NCI-H446 treated with DMSO at 0.1 percent for 48 hours (cell line): ENCODE measurements at regions not wholly inside any gene's neighbourhood (a gene's known extent, or its start where the extent isn't known, plus 50 kb on each side); places are given as distances from the start of the nearest gene placed in this dataset.
"Not testable (repeated sequence)": the region's sequence is repeated elsewhere in the genome, so short reads cannot be mapped to it uniquely, and the experiment has no call there.

Experiments
- DNase-seq: peaks from one replicate; lab custom pipeline; 2025; lab: John Stamatoyannopoulos, UW

DNA sequence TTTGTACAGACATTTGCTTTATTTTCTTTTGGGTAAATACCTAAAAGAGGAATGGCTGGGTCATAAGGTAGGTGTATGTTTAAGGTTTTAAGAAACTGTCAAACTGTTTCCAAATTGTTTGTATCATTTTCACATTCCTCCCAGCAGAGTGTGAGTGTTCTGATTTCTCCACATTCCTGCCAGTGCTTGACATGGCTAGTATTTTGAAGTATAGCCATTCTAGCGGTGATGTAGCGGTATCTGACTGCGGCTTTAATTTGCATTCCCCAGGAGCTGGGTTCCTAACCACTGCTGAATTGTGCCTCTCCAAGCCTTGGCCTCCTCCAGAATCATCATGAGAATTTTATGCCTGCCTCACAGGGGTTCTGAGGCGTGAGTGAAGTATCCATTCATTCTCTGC is 61.8 kb upstream of the ARL4C start:
- no peak for DNase-seq

DNA sequence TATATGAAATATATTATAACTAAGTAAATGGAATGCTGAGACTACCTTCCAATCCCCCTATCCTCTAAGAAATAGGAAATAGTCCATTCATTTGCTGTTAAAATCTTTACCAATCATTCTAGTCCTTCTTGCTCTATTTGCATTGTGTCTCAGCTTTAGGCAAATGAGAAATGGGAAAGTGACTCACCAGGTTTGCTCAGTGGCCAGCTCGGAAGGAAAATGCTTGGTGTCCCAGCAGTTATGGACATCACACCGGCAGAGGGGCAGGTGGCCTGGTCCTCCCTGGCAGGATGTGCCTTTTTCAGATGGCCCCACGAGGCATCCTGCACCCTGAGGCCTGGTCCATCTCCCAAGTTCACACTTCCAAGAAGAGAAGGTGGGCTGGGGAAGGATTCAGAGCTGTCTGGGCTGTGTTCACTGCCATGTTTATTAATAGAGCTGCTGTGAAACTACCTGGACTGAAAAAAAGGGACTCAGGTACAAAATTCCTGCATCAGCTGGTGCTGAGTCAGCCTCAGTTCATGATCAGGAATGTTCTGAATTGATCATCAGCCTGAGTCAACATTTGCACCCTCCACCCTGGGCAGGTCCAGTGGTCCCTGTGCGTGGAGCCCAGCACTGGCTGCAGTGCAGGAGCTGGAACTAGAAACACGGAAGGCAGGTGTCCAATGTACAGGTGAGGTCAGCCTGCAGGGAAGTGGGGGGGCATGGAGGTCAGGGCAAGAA is 60.1 kb upstream of the ARL4C start:
- DNase-seq: no peak

DNA sequence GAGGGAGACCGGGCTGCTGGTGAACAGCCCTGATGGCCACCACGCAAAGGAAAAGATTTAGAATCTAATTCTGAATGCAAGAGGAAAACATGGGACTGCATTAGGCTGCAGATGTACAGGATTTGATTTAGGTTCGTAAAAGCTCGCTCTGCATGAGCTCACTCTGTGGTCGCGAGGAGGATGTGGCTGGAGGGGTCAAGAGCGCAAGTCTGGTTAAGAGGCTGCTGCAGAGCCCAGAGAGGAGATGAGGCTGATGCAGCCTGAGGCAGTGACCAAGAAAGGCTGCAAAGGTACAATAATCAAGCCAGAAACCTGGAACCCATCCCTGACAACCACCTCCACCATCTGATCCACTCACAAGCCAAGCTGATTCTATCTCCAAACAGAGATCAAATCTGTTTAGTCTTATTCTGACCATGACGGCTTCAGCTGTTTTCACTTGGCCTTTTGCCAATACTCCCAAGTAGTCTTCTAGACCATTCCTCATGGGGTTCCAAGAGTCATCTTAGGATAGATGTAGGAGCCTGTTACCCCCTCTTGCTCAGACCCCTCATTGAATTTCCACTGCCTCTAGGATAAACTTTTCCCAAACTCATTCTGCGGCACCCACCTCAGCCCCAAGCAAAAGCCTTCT is 58.9 kb upstream of the ARL4C start:
- no peak for DNase-seq

DNA sequence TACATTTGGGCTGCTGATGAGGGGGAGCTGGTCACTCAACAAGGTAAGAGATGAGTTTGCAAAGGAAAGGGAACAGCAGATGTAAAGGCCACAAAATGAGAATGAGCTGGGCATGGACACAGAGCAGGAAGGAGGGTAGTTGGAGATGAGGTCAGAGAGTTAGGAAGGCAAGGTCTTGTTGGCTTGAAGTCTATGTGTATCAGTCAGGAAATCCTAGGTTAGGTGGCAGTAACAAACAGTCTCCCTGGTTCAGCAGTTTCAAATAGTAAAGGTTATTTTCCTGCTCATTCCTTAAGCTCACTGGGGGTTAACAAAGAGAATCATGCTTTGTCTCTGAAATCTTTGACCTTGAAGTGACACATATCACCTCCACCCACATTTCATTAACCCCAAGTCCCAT is 58.3 kb upstream of the ARL4C start:
- DNase-seq: no peak

DNA sequence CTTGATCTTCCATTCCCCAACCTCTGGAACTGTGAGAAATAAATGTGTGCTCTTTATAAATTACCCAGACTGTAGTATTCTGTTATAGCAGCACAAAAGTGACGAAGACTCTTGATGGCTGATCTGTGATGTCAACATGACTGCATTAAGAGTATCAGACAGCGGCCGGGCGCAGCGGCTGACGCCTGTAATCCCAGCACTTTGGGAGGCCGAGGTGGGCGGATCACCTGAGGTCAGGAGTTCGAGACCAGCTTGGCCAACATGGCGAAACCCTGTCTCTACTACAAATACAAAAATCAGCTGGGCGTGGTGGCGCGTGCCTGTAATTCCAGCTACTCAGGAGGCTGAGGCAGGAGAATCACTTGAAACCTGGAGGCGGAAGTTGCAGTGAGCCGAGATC is 56.3 kb upstream of the ARL4C start:
- not testable (repeated sequence) for DNase-seq

DNA sequence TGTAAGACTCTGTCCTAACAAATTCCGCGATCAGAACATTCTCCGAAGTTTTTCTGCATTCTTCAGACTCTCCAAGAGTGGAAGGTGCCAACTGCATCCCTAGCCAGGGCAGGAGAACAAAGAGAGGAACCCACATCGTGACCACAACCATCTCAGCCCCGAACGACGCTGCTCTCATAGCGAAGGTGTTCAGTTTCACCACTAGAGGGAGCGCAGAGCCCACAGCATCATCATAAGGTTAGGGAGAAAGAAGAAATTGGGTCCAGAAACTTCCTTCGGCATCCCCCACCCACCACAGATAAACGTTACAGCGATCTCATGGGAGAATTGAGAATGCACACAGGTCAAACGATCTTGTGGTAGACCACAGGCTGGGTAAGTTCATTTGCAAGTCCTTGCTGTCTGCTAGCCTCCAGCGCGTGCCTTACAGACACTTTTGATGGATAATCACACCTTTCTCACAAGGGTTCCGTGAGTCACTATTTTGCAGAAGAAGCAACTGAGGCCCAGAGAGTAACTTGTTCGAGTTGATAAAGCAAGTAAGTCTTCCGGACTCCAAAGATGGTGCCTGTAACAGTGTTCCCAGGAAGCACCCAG is 53.7 kb upstream of the ARL4C start:
- peak; percentile 51 for DNase-seq

DNA sequence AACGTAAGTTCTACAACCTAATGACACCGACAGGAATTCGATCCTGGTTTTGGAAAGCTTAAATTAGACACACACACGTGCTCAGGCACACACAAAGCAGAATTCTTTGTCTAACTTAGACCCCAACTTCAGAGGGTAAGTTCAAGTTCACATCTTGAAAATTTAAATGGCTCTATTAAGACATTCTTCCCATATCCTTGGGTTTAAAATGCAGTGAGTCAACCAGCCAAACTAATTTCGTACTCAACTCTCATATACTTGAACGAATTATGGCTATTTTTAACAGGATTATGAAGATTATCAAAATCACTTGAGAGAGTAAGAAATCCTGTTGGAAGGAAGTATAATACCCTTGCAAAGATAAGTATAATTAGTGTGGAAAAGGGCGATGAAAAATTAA is 53.2 kb upstream of the ARL4C start:
- no peak for DNase-seq

DNA sequence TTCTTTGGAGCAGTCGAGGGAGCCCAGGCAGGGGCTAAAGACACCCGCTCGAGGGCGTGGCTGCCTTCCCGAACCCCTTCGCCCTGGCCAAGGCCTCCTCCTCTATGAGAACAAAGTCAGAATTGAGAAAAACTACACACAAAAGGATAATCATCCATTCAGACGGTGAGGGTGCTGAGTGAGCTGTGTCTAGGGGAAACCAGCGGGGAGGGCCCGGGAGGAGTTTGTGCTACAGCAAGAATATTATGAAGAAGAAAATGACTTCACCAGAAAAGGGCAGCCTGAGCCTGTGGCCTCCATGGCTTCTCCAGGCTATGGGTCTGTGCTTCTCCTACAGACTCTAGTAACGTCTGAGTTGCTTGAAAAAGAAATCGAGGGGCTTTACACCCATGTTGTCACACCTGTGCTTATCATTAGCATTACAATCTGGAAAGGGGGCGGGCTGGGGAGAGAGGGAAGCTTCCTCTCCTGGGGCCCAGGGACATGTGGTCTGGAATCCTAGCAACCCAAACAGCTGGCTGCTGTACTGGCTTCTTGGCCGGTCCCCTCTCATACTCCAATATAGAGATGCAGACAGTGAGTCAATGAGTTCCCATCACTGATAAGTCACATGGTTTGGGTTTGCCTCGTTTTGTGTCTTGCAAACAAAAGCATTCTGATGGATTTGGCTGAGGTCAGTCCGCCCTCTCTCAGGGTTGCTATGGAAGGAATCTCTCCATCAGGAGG is 52.0 kb upstream of the ARL4C start:
- no peak for DNase-seq

DNA sequence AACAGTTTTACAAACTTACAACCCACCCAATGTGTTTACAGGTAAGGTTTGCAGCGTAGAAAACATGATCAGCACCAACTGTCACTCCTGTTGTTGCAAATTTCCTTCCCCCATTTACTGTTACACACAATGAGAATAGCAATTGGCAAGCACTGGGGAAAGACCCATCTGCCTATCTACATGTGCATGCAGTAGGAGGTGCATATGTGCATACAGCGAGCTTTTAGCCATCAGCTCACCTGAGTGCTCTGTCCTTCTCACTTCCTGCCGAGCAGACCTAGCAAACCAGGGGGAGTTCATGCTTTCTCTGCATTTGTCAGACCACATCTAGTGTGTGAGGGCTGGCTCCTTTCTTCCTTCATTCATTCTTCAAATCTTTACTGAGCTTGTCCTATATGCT is 49.9 kb upstream of the ARL4C start:
- DNase-seq: no peak
